ENCODE measurements at regions not wholly inside any gene's neighbourhood (a gene's known extent, or its start where the extent isn't known, plus 50 kb on each side); places are given as distances from the start of the nearest gene placed in this dataset.

DNA sequence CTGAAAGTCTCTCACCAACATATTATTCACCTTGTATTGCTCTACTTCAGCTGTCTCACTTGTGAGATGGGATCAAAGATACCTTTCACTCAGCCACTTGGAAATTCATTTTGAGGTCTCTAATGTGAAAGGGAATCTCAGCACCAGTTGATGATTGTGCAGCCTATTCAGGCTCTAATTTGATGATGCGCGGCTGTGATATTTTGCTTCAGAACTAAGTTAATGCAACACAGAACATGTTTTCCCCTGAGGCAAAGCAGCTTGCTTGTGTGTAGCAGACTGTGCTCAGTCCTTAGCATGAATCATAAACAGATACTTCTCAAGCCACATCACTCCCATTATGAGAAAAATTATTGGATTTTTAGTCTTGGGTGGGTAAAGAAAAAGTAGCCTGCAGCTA is 378.8 kb downstream of the OSTF1 start:
- TF ChIP-seq EZH2phosphoT487 (IDR thresholded peaks at IDR 0.05; ENCODE audit: low read depth, severe bottlenecking, unreplicated experiment) (no peak), EZH2 (IDR thresholded peaks at IDR 0.05; ENCODE audit: borderline replicate concordance) (no peak)
- TF ChIP-seq, protein P1, sequence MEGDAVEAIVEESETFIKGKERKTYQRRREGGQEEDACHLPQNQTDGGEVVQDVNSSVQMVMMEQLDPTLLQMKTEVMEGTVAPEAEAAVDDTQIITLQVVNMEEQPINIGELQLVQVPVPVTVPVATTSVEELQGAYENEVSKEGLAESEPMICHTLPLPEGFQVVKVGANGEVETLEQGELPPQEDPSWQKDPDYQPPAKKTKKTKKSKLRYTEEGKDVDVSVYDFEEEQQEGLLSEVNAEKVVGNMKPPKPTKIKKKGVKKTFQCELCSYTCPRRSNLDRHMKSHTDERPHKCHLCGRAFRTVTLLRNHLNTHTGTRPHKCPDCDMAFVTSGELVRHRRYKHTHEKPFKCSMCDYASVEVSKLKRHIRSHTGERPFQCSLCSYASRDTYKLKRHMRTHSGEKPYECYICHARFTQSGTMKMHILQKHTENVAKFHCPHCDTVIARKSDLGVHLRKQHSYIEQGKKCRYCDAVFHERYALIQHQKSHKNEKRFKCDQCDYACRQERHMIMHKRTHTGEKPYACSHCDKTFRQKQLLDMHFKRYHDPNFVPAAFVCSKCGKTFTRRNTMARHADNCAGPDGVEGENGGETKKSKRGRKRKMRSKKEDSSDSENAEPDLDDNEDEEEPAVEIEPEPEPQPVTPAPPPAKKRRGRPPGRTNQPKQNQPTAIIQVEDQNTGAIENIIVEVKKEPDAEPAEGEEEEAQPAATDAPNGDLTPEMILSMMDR (IDR thresholded peaks at IDR 0.05; ENCODE audit: poor library complexity), result no peak

Measured in hepatocyte (in vitro differentiated cells).